Prostate gland (tissue), 2 donors: ENCODE measurements at regions not wholly inside any gene's neighbourhood (a gene's known extent, or its start where the extent isn't known, plus 50 kb on each side); places are given as distances from the start of the nearest gene placed in this dataset.

Experiments used
- POLR2A ChIP-seq: fragments of 450-650 bp; IDR thresholded peaks from one replicate; pipeline ENCODE4 v1.6.1; 2016; ENCODE audit warnings: antibody characterized with exemption, mild to moderate bottlenecking
- POLR2AphosphoS5 ChIP-seq: sonication (generic); formaldehyde crosslinking; IDR thresholded peaks from one replicate; pipeline ENCODE4 v1.6.1; 2017; ENCODE audit warnings: antibody characterized with exemption
- TF ChIP-seq, protein P1 (sequence below), 4 experiments: fragments of 200-600 bp in 2 of 4; fragments of 450-650 bp in 2 of 4; sonication (generic) in 2 of 4; IDR thresholded peaks; 1 replicate in 3 of 4; 2 replicates in 1 of 4; pipeline ENCODE4 v1.5.1; 2016 to 2019; ENCODE audit warnings: antibody characterized with exemption in 4 of 4, mild to moderate bottlenecking in 2 of 4, moderate library complexity in 2 of 4

GRCh38 chr10:125397608-125398007 lies 237.2 kb upstream of the CTBP2 start:
- no peak for TF ChIP-seq POLR2AphosphoS5
- TF ChIP-seq, protein P1, sequence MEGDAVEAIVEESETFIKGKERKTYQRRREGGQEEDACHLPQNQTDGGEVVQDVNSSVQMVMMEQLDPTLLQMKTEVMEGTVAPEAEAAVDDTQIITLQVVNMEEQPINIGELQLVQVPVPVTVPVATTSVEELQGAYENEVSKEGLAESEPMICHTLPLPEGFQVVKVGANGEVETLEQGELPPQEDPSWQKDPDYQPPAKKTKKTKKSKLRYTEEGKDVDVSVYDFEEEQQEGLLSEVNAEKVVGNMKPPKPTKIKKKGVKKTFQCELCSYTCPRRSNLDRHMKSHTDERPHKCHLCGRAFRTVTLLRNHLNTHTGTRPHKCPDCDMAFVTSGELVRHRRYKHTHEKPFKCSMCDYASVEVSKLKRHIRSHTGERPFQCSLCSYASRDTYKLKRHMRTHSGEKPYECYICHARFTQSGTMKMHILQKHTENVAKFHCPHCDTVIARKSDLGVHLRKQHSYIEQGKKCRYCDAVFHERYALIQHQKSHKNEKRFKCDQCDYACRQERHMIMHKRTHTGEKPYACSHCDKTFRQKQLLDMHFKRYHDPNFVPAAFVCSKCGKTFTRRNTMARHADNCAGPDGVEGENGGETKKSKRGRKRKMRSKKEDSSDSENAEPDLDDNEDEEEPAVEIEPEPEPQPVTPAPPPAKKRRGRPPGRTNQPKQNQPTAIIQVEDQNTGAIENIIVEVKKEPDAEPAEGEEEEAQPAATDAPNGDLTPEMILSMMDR (IDR thresholded peaks at IDR 0.05): no peak
- no peak for TF ChIP-seq POLR2A
